HG02970 (cell line): ENCODE measurements at regions not wholly inside any gene's neighbourhood (a gene's known extent, or its start where the extent isn't known, plus 50 kb on each side); places are given as distances from the start of the nearest gene placed in this dataset.

Experiments
- ATAC-seq: cut with Tn5 transposase; IDR thresholded peaks from one replicate; pipeline ENCODE4 v1.9.1; 2021; ENCODE audit warnings: mild to moderate bottlenecking, moderate library complexity, moderate number of reproducible peaks; ENCODE audit not compliant: unreplicated experiment, low FRiP score

DNA sequence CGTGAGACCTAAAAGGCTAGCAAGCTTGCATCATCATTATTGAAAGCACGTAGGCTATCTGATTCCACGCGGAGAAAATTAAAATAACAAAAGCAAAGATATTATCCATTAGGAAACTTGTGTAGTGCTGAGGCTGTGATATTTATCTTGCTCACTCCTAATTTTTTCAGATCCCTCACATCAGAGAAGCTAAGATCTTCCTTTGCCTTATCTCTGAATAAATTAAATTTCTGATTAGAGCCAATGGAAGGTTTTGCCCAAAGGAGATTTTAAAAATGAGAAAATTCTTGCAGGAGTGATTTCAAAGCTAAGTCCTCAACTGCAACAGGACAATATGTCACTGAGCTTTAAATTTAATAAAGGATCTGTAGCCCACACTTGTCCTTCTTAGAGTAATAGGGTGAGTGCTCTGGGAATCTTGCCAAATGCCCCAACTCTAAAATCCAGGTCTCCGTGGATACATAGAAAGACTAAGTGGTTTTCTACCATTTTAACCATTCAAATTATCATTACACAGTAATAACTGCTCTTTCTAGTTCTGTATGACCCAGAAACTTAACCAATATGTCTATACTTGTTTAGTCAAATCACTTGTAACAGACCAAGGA is 295.0 kb downstream of the CAAP1 start:
- ATAC-seq, result no peak

DNA sequence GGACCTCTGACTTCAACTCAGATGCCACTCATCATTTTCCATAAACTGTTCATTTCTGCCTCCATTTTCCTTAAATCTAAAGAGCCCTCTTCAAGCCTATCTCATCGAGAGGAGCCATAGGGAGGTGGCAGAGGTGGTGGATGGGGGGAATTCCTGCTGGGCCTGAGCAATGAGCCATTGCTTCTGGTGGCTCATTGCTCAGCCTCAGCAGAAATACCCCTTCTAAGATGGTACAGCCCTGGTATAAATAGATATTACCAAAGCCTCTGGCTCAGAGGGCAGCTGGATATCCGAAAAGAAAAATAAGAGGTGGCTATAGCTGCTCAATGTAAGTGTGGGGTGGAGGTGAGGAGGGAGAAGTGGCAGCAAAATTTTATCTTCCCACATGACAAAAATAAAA is 313.5 kb downstream of the CAAP1 start:
- no peak for ATAC-seq

GRCh38 chr9:26574898-26575440 is 317.6 kb downstream of the CAAP1 start:
- no peak for ATAC-seq

DNA sequence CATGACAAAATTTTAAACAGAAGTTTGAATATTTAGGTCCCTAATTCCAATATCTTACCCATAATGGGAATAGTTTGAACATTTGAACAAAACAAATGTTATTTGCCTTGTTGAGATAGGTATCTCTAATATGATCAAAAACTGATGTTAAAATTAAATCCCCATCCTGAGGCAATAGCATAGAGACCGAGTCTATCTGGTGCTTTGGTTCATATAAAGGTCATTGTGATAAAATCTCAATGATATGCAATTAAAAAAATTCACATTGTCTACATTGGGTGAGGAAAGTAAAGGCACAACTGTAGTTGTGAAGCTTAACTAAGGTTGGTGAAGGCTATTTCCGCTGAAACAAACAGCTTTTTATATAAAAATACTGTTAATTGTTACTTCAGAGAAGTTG is 318.3 kb downstream of the CAAP1 start:
- no peak for ATAC-seq

GRCh38 chr9:26567976-26568375 is 324.6 kb downstream of the CAAP1 start:
- ATAC-seq, result no peak

GRCh38 chr9:26566141-26566540 is 326.5 kb downstream of the CAAP1 start:
- ATAC-seq, result no peak

DNA sequence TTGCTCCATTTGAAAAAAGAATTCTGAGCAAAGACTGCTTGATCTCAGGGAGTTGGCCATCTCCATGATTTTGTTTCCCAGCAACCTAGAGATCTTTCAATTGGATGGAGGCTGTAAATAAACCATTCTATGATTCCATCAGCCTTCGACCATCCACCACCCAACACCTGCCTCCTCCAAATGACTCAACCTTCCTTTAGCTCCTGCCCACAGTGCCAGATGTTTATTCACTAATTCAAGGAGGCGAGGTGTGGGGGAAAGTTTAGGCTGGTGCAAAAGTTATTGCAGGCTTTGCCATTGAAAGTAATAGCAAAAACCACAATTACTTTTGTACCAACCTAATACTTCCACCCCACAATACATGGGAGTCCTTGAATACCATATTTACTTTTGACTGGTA is 327.5 kb downstream of the CAAP1 start:
- ATAC-seq, result no peak

DNA sequence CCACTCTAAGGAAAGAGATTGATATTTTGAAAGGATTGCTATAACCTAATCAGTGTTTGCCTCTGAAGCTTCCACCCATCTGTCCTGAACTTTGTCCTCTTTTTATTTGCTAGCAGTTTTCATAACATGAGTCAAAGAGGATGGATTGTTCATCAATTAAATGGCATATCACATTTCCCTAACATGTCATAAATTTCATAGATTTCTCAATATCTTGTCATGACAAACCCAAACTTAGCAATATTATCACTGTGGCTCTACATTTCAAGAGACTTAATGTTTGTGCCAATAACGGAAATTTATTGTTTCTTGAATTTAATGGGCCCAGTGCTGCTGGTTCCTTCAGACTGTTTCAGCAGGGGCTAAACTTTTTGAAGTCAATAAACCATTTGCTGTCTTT is 330.3 kb downstream of the CAAP1 start:
- no peak for ATAC-seq

DNA sequence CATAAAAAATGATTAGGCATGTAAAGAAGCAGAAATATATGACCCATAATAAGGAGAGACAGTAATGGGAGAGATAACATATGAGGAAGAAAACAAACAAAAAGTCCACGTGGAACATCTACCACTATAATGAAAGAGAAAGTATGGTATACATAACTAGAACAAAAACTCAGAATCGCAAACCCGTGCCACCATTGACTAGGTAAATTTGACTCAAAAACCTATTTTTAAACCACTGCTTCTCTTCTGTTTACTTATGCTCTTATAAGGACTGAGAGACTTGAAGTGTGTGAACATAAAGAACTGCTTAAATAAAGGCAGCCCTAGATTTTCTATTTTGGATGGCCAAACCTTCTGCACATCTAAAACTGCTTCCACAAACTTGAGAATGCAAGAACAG is 330.7 kb downstream of the CAAP1 start:
- ATAC-seq, result no peak

DNA sequence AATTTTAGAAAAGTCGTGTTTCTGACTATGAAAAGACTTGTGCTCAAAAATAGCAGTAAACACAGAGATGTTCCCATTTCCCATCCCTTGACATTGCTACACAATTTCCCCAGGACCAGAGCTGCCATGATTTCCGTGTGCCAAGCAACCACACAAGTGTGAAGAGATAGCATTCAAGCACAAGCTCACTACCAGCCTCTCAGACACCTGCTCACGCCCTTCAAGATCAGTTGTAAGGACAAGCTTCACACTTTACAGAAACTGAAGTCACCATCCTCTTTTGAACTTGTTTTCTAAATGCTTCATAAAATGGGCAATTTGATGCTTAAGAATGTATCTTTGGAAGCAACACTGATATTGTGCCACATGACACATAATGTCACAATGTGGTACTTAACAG is 333.1 kb downstream of the CAAP1 start:
- ATAC-seq, result no peak

DNA sequence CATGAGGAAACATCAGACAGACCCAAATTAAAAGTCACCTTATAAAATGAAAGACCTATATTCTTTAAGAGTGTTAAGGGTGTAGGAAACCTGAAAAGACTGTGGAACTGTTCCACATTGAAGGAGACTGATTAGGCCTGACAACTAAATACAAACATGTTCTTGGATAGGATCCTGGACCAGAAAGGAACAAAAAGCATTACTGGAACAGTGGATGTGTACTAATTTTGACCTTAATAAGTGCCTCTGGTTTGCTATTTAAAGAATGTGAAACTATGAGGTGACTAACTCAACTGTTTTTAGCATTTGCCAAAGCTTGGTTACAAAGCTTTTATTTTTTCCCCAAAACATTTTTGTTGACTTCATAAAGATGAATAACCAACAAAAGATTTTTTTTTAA is 340.6 kb downstream of the CAAP1 start:
- ATAC-seq, result no peak

- ATAC-seq, result no peak
Measured at GRCh38 chr9:26551451-26551850, 341.2 kb downstream of the CAAP1 start.

DNA sequence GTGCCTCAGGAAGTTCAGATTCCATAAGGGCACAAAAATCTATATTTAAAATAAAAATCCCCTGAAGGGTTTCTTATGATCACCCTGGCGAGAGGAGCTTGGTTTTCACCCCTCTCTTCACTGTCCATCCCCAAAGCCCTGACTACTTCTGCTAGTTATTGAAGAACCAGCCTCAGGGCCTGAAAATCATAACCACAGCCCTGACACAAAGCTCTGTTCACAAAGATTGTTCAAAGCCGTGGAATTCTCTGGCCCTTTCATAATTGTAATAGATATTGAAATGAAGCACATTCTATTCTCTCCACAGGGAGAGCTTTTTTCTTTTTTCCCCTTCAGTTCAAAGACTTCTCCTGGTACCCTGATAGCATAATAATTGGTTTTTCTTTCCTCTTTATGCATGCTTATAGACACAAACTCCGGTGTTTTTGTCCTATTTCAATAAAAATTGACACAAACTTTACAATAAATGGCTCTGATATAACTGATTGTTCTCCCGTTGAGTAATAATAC is 343.8 kb downstream of the CAAP1 start:
- ATAC-seq, result no peak

DNA sequence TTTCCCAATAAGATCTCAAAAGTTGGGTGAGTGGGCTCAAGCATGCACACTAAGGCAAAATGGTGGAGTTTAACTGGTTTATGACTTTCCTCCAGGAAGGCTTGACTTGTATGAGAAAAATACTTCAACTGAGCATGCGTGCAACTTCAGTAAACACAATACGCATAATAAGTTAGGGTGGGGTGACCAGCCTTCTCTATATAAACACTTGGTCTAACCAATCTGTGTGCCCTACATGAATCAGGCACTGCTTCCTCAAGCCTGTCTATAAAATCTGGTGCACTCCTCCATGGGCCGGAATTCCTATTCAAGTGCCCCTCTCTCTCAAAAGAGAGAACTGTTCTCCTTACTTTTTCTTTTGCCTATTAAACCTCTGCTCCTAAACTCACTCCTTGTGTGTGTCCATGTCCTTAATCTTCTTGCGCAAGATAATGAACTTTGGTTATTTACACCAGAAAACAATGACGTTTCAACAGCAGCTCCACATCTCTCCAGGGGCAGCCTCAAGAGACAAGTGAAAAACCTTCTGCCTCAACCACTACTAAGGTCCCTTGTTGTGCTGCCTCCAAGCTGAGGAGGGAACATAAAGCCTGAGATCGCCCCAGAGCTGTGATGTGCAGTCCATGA is 352.6 kb downstream of the CAAP1 start:
- ATAC-seq, result no peak

GRCh38 chr9:26537211-26537610 is 355.4 kb downstream of the CAAP1 start:
- ATAC-seq, result no peak

DNA sequence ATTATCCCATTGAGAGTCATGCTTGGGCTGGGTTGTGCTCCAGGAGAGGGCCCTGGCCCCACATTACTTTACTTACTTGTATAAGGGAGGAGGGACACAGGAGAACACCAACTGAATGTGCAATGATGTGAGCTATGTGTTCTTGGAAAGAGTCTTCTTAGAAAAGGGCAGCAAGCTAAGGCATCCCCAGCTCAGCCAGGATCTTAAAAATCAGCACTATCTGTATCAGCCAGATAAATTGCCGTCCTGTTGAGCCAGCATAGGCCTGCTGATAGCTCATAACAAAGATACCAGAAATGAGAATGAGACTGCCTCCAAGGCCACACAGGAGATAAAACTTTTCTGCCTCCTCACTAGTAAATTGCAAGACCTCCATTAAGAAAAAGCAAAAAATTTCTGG is 357.5 kb downstream of the CAAP1 start:
- no peak for ATAC-seq

GRCh38 chr9:26530841-26531240 is 361.8 kb downstream of the CAAP1 start:
- no peak for ATAC-seq

GRCh38 chr9:26527931-26528330 is 364.7 kb downstream of the CAAP1 start:
- ATAC-seq, result no peak

DNA sequence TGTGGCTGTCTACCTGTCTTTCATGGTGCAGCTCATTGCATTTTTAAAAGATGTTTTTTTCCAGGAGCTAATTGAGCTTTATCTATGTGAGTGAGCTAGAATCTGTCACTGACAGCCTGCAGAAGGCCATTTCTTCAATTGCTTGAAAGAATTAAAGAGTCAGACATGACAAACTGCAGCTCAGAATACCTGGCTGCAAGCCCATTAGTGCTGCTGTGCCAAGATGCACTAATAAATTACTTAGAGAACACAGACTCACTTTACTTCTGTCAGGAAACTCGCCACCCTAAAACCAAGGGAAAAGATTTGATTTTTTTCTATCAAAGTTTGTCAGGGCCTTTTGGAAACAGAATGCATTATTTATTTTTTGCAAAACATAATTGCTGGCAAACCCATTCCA is 368.3 kb downstream of the CAAP1 start:
- no peak for ATAC-seq

- no peak for ATAC-seq
Measured at GRCh38 chr9:26523577-26523976, 369.0 kb downstream of the CAAP1 start.

DNA sequence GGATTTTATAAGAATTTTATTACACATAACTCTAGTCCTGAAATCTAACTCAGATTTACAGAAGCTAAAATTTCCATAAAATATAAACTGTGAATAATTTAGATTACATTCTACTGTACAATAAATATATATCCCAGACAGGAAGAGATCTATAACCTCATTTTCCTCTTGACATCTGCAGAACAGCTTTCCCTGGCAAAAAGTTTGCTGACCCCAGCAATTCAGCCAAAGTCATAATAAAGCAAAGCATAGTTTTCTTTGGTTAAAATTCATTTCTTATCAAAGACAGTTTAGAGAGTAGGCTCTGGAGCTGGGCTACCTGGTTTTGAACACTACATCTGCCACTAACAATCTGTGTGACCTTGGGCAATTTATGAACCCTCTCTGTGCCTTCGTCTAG is 372.5 kb downstream of the CAAP1 start:
- no peak for ATAC-seq

DNA sequence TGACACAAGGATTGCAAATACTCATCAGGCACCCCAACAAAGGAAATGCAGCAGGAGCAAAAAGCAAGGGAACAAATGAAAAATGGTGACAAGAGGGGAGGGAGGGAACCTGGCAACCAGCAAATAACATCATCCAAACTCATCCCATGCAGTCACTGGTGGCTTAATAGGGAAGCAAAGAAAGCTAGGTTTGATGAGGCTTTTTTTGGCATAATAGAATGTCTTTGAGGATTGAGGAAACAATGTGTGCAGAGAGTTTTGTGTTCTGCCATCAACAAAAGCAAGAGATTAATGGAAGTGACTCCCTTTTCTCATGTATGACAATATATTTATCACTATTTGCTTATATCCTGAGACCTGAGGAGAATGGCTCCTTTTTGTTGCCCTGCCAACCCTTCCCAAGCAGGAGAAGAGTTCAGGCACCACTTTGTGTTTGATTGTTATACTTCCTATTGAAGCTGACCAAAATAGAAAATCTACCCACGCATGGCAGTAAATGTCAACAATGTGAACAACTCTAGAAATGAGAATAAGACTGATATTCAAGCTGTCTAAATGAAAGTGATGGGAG is 375.7 kb downstream of the CAAP1 start:
- no peak for ATAC-seq
